ENCODE measurements at regions not wholly inside any gene's neighbourhood (a gene's known extent, or its start where the extent isn't known, plus 50 kb on each side); places are given as distances from the start of the nearest gene placed in this dataset.
A peak's percentile ranks its signal among the peaks of the same experiment; 100 is the strongest.

DNA sequence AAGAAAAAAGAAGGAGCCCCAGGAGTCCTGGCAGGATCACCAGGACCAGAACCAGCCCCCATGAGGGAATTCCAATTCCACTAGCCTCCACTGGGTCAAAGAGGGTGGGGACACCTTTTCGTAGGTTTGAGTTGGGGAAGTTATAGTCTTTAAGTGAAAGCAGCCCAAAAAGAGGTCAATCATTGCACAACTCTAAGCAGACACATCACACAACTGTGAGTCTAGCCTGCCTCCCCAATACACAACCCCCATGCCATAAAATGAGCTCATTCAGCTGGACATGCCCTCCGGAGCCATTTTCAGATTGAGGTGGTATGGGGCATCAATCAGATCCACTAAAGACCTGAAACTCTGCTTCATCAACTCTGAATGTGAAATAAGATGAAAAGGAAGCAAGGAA is 179.9 kb downstream of the NPHP4 start:
- ATAC-seq (no peak), DNase-seq (ENCODE audit: low spot score) (no peak)
- intact Hi-C loops (cut with DNase I), result no loop called here

DNA sequence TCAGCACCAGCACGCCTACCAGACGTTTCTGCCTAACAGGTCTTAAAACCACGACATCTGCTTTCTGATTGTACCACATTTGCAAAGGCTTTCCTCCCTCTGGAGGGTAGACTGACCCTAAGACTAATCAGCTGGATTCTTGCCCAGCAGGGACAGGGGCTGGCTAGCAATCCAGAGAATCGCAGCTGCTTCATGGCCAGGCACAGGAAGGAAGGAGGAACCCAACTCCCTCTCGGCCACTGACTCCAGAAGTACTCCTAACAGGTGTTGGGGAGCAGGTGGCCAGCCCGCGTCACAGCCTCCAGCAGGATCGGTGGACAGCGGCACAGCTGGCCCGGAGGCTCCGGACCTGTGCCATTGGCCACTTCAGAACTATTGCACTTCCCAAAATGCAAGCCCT is 180.8 kb downstream of the NPHP4 start:
- intact Hi-C loops (cut with DNase I), result no loop called here
- no peak for ATAC-seq
- no peak for DNase-seq (ENCODE audit: low spot score)

DNA sequence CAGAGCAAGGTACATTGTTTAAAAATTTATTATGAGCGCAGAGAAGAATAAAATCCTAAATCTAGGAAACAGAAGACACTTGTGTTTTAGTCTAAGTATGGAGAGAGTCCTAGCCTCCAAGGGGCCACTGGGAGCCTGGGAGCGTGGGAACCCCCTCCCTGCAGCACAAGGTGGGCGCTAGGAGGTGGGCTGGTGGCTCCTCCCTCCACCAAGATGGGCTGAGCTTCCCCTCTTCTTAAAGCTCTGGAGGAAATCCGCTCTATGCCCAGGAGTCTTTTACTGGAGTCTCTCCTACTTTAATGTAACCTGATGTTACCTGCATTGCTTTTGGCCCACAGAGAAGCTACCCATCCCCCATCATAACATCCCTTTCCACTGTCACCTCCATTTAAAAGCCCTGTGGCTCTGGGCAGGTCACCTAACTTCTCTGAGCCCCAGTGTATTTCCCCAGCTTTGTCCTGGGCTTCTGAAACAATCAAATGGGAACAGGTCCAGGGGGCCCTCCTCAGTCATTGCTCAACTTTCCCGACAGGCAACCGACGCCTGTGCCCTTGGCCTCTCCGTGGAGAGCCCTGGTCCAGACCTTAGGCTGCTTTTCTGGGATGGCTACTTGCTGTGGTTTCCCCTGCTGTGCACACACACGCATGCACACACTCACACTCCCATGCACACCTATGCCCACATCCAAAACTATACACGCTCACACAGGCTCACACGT is 181.5 kb downstream of the NPHP4 start:
- DNase-seq (ENCODE audit: low spot score) (no peak), ATAC-seq (no peak)
- intact Hi-C loops (cut with DNase I), result no loop called here

DNA sequence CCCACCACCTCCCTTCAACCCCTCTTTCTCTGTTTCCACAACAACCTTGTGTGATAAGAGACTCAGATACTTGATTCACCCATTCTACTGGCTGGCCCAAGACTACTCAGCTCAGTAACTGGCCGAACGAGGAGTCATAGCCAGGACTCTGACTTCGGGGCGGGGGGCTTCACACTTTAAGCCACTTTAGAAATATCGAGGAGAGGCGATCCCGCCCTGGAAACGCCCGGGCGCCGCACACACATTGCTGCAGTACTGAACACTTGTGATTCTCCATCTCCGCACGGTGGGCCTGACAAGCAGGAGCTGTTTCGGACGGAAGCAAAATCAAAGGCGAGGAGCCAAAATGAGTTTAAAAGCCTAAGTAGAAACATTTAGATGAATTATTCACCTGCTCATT is 182.1 kb downstream of the NPHP4 start:
- DNase-seq (ENCODE audit: low spot score), result no peak
- no peak for ATAC-seq
- intact Hi-C loops (cut with DNase I), result no loop called here

DNA sequence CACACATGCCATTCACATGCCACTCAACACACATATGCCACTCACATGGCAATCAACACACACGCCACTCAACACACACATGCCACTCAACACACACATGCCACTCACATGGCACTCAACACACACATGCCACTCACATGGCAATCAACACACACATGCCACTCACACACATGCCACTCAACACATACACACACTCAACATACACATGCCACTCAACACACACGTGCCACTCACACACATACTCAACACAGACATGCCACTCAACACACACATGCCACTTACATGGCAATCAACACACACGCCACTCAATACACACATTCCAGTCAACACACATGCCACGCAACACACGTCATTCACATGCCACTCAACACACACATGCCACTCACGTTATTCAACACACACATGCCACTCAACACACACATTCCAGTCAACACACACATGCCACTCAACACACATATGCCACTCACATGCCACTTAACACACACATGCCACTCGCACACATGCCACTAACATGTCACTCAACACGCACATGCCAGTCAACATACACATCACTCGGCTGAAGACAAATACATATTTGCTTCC is 182.9 kb downstream of the NPHP4 start:
- ATAC-seq, result no peak
- no peak for DNase-seq (ENCODE audit: low spot score)
- intact Hi-C loops (cut with DNase I), result no loop called here

DNA sequence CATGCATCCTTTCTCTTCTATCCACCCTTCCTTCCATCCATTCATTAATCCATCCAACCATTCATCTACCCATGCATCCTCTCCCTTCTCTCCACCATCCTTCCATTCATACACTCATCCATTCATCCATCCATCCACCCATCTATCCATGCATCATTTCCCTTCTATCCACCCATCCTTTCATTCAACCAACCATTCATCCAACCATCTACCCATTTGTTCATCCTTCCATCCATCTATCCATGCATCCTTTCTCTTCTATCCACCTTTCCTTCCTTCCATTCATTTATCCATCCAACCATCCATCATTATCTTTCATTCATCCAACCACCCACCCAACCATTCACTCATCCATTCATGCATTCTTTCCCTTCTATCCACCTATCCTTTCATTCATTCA is 188.4 kb downstream of the NPHP4 start:
- intact Hi-C loops (cut with DNase I), result no loop called here
- ATAC-seq, result no peak
- DNase-seq (ENCODE audit: low spot score), result no peak

DNA sequence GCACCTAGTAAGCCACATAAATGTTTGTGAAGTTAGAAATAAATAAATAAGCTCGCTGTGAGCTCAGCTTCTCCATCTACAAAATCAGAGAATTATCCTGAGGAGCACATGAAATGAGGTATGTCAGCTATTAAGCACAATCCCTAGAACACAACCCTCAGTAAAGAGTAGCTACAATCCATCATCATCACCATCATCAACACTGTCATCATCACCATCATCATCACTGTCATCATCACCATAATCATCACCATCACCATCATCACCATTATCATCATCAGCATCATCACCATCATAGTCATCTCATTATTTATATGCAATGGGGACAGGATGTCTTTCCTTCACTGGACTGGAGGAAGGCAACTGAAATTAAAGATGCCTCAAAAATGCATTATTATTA is 189.6 kb downstream of the NPHP4 start:
- intact Hi-C loops (cut with DNase I), result no loop called here
- DNase-seq (ENCODE audit: low spot score) (no peak), ATAC-seq (no peak)

DNA sequence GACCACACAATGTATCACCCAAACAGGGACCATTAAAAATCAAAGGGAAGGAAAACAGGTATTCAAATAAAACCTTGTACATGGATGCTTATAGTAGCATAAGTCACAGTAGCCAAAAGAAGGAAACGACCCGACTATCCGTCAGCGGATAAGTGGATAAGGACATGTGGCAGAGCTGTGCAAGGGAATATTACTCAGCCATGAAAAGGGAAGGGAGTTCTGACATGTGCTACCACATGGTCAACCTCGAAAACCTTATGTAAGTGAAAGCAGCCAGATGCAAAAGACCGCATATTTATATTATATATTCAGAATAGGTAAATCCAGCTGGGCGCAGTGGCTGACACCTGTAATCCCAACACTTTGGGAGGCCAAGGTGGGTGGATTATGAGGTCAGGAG is 193.3 kb downstream of the NPHP4 start:
- intact Hi-C loops (cut with DNase I), result no loop called here
- ATAC-seq, result no peak

DNA sequence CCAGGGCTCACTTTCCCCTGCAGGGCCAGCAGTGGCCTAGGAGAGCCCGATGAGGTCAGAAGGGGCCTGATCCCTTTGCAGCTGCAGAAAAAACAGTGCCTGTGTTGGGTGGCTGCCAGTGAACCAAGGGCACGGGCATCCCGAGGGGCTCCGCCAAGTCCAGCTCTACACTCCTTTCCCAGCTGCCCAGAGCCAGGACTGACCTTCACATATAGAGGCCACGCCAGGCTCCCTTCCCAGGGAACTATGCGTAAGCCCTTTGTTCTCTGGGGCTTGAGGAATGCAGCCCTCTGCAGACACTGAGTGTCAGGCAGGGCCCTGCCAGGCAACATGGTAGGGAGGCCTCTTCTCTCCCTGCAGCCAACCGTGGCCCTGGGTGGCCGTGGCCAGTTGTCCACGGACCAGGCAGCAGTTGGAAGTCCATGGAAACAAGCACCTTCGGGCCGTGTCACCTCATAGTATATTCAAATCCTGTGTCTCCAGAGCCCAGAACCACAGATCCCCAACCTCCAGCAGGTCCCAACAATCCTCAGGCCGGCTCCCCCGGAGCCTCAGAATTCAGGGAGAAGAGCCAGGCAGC is 194.0 kb downstream of the NPHP4 start:
- DNase-seq (ENCODE audit: low spot score) (no peak), ATAC-seq (no peak)
- intact Hi-C loops (cut with DNase I), result no loop called here

More for the DNA sequence above, 193.3 kb downstream of the NPHP4 start:
- no peak for DNase-seq (ENCODE audit: low spot score)

DNA sequence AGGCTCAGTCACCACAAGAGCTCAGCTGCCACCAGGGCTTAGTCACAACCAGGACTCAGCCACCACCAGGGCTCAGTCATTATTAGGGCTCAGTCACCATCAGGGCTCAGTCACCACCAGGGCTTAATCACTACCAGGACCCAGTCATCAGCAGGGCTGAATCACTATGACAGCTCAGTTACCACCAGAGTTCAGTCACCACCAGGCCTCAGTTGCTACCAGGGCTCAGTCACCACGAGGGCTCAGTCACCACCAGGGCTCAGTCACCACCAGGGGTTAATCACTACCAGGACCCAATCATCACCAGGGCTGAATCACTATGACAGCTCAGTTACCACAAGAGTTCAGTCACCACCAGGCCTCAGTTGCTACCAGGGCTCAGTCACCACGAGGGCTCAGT is 196.2 kb downstream of the NPHP4 start:
- intact Hi-C loops (cut with DNase I), result no loop called here
- ATAC-seq, result no peak
- DNase-seq (ENCODE audit: low spot score), result no peak

DNA sequence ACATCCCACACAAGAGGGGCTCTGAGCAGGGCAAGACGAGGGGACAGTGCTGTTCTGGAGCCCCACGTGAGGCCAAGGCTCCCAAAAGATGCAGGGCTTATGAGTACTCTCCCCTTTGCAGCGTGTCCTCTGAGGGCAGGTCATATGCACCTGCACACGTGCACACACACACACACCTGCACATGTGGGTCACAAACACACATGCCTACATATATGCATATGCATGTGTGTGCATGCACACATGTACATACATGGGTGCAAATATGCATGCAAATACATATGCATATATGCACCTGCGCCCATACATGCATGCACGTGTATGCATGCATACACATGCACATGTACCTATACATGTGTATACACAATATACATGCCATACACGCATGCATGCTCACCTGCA is 197.9 kb downstream of the NPHP4 start:
- ATAC-seq, result no peak
- no peak for DNase-seq (ENCODE audit: low spot score)
- intact Hi-C loops (cut with DNase I), result no loop called here

DNA sequence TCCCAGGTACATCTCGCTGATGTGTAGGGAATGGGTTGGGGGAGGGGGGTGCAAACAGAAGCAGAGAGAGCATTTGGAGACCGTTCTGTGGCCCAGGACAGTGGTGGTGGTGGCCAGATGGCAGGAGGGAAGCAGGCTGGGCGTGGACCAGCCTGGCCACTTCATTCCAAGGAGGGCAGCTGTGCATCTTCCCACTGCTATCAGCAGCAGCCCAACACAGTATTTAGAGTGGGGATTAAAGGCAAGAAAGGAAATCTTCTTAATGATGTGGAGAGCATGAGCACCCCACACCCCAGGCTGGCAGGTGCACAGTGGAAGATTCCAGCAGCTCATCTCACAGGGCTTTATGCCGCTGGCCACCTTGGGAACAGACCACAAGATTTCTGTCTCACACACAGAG is 198.7 kb downstream of the NPHP4 start:
- intact Hi-C loops (cut with DNase I), result no loop called here
- ATAC-seq (no peak), DNase-seq (ENCODE audit: low spot score) (no peak)

DNA sequence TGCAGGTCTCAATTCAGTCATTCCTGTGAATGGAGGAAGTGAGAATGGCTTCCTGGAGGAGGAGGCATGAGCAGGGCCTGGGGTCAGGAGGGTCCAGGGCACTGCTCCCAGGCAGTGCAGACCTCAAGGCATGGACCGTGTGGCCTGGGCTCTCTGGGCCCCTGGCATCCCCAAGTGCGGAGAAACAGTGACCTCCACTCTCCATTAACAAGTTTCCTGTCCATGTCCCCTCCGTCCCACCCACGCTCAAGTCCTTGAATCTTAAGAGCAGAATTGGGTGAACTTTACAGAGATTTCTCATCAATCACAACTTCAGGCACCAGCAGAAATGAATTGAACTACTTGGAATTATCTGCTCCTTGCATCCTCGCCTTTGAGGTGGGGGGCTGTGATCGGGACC is 211.1 kb downstream of the NPHP4 start:
- intact Hi-C loops (cut with DNase I), result no loop called here
- ATAC-seq (no peak), DNase-seq (ENCODE audit: low spot score) (no peak)

DNA sequence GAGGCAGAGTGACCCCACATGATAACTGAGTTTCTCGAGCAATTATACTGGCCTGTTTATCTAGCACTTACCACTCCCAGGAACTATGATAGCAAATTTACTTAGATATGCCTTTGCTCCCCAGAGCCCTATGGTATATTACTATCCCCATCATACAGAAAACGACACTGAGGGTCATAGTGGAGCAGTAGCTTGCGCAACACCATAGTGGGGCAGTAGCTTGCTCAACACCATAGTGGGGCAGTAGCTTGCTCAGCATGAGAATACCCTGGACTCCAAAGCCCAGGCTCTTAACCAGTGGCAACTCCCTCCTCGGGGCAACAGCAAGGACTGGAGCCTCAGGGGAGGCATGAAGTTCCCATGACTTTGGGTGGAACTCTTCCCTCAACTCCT is 211.9 kb downstream of the NPHP4 start:
- DNase-seq (ENCODE audit: low spot score) (no peak), ATAC-seq (no peak)
- intact Hi-C loops (cut with DNase I), result no loop called here

DNA sequence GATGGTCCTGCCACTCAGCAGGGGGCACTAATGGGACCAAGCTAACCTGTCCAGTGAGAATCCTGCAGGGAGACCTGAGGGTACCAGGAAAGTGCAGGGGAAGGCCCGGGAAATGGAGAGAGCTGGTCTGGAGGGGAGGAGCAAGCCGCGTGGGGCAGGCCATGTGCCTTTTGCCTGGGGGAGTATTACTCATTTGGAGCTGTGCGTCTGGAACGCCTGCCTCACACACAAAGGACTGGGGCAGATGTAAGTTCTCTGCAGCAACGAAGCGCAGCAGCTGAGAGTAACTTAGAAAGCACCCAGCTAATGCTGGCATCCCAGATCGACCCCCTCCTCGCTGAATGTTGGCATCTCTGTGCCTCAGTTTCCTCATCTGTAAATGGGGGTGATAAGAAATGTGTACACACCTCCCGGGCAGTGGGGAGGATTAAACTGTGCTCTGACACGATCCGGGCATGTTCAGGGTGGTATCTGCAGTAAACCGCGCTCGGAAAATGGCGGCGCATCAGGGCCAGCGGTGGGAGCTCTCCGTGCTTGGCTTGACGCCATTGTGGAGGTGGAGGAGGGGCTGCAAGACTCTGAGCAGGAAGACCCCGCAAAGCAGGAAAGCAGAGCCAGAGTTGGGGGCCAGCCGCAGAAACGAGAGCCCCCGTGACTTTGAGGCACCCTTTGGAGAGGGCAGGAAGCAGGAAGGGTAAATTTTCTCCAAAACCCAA is 212.5 kb downstream of the NPHP4 start:
- intact Hi-C loops (cut with DNase I), result no loop called here
- ATAC-seq, result no peak
- DNase-seq (ENCODE audit: low spot score), result no peak

DNA sequence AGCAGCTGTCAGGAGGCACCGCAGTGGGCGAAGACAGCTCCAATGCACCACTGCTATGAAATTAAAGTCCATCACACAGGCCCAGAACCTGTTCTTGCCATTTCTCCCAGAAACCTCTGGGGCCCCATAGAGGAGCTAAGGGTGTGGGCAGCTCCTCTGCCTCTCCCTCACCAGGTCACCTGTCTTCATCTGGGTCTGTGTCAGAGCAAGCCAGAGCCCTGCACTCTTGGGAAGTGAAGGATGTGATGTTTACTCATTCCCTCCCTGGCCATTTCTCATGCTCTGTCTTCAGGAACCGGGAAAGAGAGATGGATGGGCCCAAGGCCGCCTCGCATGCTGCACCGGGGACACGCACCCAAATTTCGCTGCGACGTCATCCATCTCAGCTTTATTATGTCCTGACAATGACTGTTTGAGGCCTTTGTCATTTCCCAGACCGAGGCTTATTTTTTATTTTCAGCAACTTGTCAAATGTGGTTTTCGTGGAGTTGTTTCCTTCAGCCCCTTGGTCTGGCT is 216.1 kb downstream of the NPHP4 start:
- DNase-seq (ENCODE audit: low spot score) (no peak), ATAC-seq (no peak)
- intact Hi-C loops (cut with DNase I), result no loop called here

DNA sequence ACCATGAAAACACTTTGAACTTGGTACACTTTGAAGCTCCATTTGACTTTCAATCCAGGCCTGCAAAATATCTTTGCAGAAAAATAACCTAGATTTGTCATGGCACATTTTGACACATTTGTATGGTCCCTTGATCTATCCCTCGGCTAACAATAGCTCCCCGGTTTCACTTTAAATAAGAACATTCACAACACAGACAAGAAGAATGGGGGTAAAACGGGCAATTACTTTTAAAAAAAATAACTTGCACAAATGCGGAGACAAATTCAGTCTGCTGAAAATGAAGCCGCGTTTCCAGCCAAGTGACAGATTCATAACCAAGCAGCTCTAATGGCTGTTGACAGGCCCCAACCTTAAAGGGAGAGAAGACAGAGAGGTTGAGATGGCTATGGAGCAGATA is 218.2 kb downstream of the NPHP4 start:
- no peak for ATAC-seq
- DNase-seq (ENCODE audit: low spot score), result no peak
- intact Hi-C loops (cut with DNase I), result no loop called here

DNA sequence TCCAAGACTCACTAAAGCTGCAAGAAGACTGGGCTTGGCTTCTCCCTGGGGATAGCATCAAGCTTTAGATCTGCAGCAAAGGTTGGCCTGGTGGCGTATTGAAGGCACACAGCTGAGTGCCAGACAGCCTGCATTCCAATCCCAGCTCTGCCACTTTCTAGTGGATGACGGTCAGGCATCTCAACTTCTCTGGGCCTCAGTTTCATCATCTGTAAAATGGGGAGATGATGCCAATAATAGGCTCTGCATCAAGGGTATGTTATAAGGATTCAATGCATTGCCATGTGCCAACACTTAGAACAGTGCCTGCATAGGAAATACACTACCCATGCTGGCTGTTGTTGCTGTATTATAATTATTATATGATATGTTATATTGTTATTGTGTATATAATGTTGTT is 220.4 kb downstream of the NPHP4 start:
- intact Hi-C loops (cut with DNase I), result no loop called here
- no peak for DNase-seq (ENCODE audit: low spot score)
- no peak for ATAC-seq

DNA sequence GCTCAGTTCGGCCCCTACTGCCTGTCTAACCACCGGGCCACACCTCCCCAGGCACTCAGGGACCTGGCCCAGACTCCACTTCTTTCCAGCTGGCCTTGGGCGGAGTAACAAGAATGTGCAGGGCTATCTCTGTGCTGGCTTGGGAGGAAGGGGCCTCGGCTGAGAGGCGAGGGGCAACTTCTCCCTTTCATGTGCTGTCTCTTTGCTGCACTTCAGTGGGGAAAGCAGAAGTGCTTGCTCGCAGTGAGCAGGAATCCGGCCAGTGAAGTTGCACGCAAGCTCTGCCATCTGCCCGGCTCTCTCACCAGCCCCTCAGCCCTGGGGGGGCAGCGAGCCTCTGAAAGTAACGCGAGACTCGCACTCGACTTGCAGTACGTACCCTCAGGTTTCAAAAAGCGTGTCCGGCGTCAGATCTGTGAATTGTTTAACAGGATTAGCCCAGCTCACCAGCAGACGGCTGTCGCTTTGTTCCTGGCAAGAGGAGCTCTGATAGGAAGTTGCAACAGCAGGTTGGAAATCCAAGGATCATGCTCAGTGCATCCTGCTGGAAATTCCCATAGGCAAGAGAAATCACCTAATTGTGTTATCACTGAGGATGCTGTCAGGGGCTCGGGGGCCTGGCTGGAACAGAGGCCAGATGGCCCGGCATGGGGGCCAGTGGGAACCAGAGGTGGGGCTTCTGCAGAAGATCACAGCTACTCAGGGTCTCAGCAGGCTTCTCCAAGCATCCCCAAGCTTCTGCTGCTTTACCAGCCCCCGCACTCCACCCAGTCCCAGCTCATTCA is 221.1 kb downstream of the NPHP4 start:
- peak; percentile 60 for ATAC-seq
- no peak for DNase-seq (ENCODE audit: low spot score)
- intact Hi-C loops (cut with DNase I), result no loop called here

Measured in sciatic nerve (tissue), 2 donors.